T-helper 2 cell treated with Interferon-gamma antibody and Interleukin-4, amounts not matched to agents 100 ng/mL and 5 ng/mL, for 36 hours (primary cell): ENCODE measurements at regions not wholly inside any gene's neighbourhood (a gene's known extent, or its start where the extent isn't known, plus 50 kb on each side); places are given as distances from the start of the nearest gene placed in this dataset.

Source experiments
- intact Hi-C: fragments of 100-400 bp; cut with micrococcal nuclease; formaldehyde crosslinking; loops from one replicate; pipeline ENCODE4 v1.15.1; 2023

DNA sequence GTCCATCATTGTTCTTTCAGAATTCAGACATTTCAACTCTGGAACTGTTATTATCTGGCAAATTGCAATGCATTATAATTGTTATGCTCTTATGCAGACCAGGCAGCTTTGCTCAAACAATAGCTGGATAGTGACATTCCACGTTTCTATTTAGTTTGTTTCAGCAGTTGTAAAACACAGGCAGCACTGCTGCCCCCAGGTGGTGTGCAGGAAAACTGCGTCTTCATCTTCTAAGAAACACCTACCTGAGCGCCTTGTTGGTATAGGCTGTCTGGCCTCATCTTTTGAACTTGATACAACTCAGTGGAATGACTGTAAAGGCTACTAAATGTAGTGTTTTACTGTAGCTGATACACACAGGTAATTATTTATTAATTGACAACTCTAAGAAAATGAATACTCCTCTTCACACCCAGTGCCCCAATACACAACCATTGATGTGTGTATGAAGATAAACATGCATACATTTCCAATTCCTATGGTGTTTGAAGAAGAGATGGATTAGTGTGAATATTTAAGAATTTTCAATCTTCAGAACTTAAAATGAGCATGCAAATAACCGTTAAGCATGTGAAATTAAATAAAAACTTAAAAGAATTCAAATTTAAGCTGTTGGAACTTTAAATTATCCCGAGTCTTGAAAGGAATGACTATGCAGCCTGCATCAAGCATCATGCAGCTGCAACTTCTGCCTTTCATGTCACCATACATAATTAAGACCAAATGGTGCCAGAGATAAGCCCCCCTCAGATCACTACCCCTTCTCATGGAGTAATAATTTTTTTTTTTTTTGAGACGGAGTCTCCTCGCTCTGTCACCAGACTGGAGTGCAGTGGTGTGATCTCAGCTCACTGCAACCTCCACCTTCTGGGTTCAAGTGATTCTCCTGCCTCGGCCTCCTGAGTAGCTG is 85.6 kb downstream of the CD8B2 start:
- intact Hi-C loops, result no loop called here

- intact Hi-C loops, result no loop called here
Observed at GRCh38 chr2:106573773-106574172, 86.6 kb downstream of the CD8B2 start.

DNA sequence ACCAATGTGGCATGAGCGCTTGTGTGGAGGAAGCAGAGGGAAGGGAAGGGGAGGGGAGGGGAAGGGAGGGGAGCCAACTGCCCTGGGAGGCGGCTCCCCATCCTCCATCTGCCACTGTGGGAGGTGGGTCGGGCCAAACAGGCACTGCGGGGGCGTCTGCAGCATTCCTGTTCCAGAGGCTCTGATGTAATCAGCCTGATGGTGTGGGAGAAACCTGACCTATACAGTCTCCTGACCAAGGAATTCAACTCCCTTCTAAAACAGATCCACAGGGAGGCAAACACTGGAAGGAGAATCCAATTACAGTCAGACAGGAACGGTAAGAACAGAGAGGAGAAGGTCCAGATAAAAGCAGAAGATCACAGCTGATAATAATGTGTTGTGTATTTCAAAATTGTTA is 88.8 kb downstream of the CD8B2 start:
- intact Hi-C loops, result no loop called here

DNA sequence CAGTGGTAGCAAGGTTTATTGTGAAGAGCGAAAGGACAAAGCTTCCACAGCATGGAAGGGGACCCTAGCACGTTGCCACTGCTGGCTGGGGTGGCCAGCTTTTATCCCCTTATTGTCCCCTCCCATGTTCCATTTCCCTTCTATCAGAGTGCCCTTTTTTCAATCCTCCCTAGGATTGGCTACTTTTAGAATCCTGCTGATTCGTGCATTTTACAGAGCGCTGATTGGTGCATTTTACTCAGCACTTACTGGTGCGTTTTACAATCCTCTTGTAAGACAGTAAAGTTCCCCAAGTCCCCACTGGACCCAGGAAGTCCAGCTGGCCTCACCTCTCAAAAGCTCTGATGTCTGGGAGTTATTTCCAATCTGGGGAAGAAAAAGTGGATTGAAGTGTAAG is 90.1 kb downstream of the CD8B2 start:
- intact Hi-C loops, result no loop called here

- intact Hi-C loops, result loop anchor here (5.0 kb wide), 1 partner anchor 477 kb away; no protein-coding TSS in a partner anchor
Observed at GRCh38 chr2:106579750-106580197, 92.6 kb downstream of the CD8B2 start.

DNA sequence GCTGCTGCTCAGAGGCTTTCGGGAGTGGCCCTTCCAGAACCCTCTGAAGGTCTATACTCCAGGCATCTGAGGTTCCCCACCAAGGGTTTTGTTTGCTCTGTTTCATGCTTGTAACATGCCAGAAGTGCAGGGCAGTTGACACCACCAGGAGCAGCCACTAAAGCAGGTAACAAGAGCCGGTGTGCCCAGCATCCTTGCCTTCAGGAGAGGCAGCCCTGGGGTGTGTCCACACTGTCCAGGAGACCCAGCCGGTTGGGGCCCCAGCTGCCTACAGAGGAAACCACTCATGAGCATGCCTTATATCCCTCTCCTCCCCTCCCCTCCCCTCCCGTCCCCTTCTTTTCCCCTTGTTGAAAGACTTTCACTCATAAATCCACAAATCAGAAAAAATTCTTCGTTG is 93.1 kb downstream of the CD8B2 start:
- intact Hi-C loops, result loop anchor here (5.0 kb wide), 1 partner anchor 478 kb away; no protein-coding TSS in a partner anchor

DNA sequence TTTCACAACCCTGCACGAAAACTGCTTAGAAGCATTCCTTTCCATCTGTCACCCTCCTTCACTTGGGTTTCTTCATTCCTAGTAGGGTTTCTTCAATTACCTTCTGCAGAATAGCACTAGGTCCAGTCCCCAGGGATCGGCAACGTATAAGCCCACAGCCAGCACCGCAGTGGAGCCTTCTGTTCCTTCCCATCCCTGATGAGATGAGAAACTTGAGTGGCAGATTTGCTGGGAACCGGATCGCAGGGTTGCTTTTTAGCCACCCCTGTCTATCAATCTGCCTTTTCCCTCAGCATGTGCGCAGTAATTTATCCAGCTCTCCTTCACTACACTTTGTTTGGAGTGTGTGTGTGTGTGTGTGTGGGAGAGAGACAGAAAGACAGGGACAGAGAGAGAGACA is 94.2 kb downstream of the CD8B2 start:
- intact Hi-C loops, result loop anchor here (5.0 kb wide), 1 partner anchor 479 kb away; no protein-coding TSS in a partner anchor

DNA sequence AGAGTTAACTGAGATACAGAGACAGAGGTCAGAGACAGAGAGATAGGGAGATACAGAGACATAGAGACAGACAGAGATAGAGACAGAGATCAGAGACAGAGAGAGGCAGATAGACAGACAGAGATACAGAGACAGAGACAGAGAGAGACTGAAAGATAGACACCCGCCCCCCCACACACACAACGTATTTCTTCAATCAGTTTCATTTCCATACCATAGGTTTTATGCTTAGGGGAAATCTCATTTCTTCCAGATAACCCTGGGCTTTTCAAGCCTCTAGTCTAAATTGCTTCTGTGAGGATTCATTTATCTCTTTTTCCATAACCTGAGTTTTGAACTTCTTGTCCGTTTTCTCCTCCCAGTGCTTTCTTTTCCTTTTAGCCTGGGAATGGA is 94.6 kb downstream of the CD8B2 start:
- intact Hi-C loops, result loop anchor here (5.0 kb wide), 1 partner anchor 479 kb away; no protein-coding TSS in a partner anchor

DNA sequence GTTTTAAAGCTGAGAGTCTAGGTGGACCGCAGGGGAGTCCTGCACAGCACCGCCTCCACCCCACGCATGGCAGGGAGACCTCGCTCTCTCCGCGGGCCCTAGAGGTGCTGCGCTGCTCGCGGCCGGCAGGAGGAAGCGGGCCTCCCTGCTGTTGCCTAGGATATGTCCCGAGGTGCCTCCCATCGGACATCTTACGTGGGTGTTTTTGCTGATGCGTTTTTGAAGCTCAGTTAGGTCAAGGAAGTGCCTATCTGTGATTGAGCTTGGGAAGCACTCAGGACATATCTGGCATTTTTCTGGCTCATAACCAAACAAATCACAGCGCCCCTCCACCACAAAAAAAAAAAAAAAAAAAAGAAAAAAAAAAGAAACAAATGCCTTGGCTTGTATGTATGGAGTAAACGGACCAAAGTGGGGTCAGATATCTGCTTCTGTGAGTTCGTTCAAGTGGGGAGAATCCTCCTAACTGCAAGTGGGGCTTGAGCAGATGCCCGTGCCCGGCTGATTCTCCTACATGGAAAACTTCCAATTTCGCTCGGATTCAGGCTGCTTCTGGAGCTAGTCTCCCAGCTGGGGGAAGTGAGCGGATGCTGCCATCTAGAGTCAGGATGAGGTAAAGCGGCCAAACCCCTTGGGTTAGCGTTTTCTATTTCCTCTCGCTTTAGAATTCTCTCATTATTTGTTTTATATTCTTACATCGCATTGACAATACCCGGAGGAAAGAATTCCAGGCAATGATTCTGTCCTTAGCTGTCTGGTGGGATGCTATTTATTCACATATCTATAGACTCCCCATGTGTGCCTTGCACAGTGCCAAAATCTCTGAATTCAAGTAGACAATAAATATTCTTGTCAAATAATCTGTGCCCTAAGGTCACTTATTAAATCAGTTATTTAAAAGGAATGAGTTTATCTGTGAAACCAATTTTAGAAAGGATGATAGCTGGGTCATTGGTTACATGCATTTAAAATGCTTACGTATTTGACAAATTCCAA is 95.3 kb downstream of the CD8B2 start:
- intact Hi-C loops, result loop anchor here (5.0 kb wide), 1 partner anchor 480 kb away; no protein-coding TSS in a partner anchor

GRCh38 chr2:106584304-106584954 is 97.3 kb downstream of the CD8B2 start:
- intact Hi-C loops, result loop anchor here (5.0 kb wide), 1 partner anchor 482 kb away; no protein-coding TSS in a partner anchor

GRCh38 chr2:106596844-106597243 is 109.7 kb downstream of the CD8B2 start:
- intact Hi-C loops, result no loop called here

DNA sequence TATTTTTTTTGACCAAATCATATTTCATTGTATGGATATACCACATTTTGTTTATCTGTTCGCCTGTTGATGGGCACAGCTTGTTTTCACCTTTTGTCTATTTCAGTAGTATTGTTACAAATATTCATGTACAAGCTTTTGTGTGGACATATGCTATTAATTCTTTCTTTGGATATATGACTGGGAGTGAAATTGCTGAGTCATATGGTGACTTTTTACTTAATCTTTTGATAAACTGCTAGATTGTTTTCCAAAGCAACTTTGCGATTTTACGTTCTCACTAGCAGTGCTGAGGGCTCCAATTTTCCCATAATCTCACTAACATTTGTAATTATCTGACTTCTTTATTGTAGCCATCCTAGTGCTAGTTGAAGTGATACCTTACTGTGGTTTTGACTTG is 112.4 kb downstream of the CD8B2 start:
- intact Hi-C loops, result no loop called here

GRCh38 chr2:106602042-106602441 is 114.9 kb downstream of the CD8B2 start:
- intact Hi-C loops, result no loop called here

GRCh38 chr2:106606652-106607051 is 119.5 kb downstream of the CD8B2 start:
- intact Hi-C loops, result no loop called here

GRCh38 chr2:106607371-106607770 is 120.2 kb downstream of the CD8B2 start:
- intact Hi-C loops, result no loop called here

DNA sequence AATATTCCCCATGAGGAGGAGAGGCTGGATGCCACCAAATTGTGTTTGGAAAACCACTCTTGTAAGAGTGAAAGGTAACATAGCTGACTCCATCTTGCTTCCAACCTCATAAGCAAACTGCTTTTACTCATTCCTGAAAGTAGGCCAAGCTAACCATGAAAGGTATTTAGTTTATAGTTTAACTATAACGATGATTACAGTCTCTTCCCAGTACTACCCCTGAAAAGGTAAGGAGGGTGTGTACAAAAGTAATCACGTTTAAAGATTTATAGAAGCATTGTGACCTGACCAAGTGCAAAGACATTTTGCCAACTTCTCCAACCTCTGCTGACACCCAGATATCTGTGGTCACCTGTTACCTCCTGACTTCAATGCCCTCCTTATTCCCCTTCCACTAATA is 122.6 kb downstream of the CD8B2 start:
- intact Hi-C loops, result no loop called here

DNA sequence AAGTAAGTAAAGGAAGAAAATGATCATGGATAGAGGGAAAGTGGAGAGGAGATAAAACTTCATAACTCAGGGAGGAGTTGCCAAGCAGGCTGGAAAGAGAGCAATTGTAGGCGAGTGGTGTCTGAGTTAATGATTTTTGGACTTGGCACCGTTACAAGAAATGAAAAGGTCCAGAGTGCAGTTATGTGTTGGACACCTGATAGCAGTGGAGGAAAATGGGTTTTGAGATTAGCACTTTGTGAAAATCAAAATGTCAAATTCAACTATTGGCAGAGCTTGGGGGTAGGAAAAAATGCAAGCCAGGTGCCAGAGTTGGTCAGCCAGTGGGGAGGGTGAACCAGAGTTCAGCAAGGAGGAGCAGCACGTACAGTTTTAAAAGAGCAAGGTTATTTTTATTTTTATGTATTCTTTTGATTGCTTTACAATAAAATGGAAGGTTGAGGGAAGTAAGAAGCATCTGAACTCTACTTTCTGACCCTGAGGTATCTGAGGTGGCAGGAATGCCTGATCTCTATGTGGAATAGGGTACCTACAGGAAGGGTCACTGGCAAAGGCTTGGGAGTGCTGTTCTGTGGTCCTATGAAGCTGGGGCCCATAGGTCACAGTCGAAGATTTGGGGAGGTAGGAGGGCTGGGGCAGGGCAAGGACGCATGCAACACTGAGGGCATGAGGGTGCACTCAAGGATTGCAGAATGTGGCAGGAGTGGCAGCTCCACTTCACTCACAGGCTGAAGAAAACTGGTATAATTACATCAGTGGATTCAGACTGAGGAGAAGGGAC is 127.5 kb downstream of the CD8B2 start:
- intact Hi-C loops, result no loop called here

DNA sequence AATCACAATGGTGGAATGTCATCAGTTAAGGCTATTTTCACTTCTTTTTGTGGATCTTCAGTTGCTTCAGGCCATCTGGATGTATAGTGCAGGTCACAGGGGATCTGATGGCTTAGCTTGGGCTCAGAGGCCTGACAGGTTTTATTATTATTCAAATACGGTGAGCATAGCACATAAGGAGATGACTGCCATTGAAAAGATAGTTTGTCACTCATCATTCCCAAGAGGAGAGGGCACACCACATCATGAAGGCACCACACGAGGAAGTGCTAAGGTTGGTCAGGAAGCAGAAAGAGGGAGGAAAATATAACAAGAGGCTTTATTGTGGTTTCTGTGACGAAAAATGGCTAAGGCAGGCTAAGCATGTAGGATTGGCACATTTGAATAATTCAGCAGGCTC is 131.4 kb downstream of the CD8B2 start:
- intact Hi-C loops, result no loop called here

DNA sequence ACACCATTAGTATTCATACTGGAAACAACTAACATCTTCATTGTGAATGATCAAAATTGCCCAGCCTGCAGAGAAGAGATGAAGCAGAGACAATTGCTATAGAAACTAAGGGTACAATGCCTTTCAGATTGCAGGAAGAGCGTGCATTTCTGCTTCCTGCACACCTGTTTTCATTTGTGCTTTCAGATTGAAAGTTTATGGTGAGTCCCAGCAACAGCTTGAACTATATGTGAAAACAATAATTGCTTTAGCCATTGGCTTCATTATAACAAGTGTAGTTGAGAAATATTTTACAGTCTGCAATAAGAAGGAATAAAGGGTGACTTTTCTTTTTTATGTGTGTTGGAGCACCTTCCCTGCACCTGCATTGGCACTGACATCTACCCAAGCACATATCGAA is 136.3 kb downstream of the CD8B2 start:
- intact Hi-C loops, result no loop called here

DNA sequence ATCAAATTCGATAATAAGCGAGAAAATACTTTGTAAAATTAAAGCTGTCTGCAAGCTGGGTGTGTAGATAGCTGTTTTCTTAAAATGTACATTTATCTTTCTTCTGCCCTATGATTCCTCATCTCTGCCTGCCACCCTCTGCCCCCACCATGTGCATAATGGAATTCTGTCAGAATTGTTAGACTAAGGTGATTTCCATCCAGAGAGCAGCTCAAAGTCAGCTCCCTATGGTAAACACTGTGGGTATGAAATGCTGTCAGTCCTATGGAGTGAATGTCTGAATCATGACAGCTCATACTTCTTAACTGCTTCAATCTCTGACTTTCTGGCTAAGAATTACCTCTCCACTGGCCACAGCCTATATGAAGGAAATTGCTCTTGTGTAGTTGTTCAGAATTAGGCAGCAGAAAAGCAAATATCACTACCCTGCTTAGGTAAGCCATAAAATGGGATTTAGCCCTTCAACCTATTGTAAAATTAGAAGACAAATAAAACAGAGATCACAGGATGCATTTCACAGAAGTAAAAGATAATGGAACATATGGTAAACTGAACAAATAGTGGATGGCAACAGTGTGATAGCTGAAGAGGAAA is 137.7 kb downstream of the CD8B2 start:
- intact Hi-C loops, result no loop called here
